Natural killer cell (primary cell): ENCODE measurements at regions not wholly inside any gene's neighbourhood (a gene's known extent, or its start where the extent isn't known, plus 50 kb on each side); places are given as distances from the start of the nearest gene placed in this dataset.

Source experiments
- ATAC-seq, 3 donors: fragments of 150-1000 bp in 2 of 3; fragments of 200-7000 bp in 1 of 3; cut with Tn5 transposase; 1 replicate in 1 of 3; 2 replicates in 2 of 3; pipeline ENCODE4 v1.10.0; 2021; ENCODE audit warnings: mild to moderate bottlenecking in 2 of 3, moderate library complexity in 2 of 3
- DNase-seq, 2 donors: peaks; one replicate each; pipeline versions ENCODE4 v3.0.0 to v3.0.0-alpha.2; 2013 to 2021; ENCODE audit warnings: mixed read lengths in 1 of 2
- H3K27ac ChIP-seq: one replicate; pipeline ENCODE4 v1.5.1; 2013; ENCODE audit warnings: mild to moderate bottlenecking, low read length
- H3K27me3 ChIP-seq: one replicate; pipeline ENCODE4 v1.6.1; 2013; ENCODE audit warnings: low read length; ENCODE audit not compliant: control insufficient read depth, insufficient read depth
- H3K36me3 ChIP-seq: one replicate; pipeline ENCODE4 v1.6.1; 2013; ENCODE audit warnings: low read length; ENCODE audit not compliant: control insufficient read depth, insufficient read depth
- H3K4me1 ChIP-seq: one replicate; pipeline ENCODE4 v1.6.1; 2013; ENCODE audit warnings: low read length; ENCODE audit not compliant: control insufficient read depth, insufficient read depth
- H3K4me3 ChIP-seq: one replicate; pipeline ENCODE4 v1.5.1; 2013; ENCODE audit warnings: low read length
- H3K9me3 ChIP-seq: one replicate; pipeline ENCODE4 v1.6.1; 2013; ENCODE audit warnings: low read length; ENCODE audit not compliant: control insufficient read depth, insufficient read depth
- H3K27ac Mint-ChIP-seq, 2 donors: one replicate each; pipeline ENCODE4 v1.8.0; 2022; ENCODE audit warnings: mild to moderate bottlenecking in 2 of 2, mixed read lengths in 2 of 2, moderate library complexity in 1 of 2
- H3K27me3 Mint-ChIP-seq, 2 donors: one replicate each; pipeline ENCODE4 v1.8.0; 2022; ENCODE audit warnings: low read depth in 2 of 2, mixed read lengths in 2 of 2
- H3K36me3 Mint-ChIP-seq: one replicate; pipeline ENCODE4 v1.8.0; 2022; ENCODE audit warnings: mixed read lengths
- H3K4me1 Mint-ChIP-seq, 2 donors: one replicate each; pipeline ENCODE4 v1.8.0; 2022; ENCODE audit warnings: mixed read lengths in 2 of 2
- H3K4me3 Mint-ChIP-seq: one replicate; pipeline ENCODE4 v1.8.0; 2022; ENCODE audit warnings: mild to moderate bottlenecking, moderate library complexity, mixed read lengths
- H3K9me3 Mint-ChIP-seq, 2 donors: one replicate each; pipeline ENCODE4 v1.8.0; 2022; ENCODE audit warnings: mixed read lengths in 2 of 2
- WGBS: methylation state at CpG from one replicate; pipeline ENCODE4 v1.1.7; 2013; ENCODE audit warnings: missing lambda C conversion rate; ENCODE audit not compliant: insufficient coverage; 5-methylcytosine and 5-hydroxymethylcytosine counted together
- intact Hi-C: fragments of 100-400 bp; cut with micrococcal nuclease; formaldehyde crosslinking; loops from one replicate; pipeline ENCODE4 v1.14.2; 2022
- TF ChIP-seq, protein P1 (sequence below): fragments of 200-600 bp; IDR thresholded peaks from one replicate; pipeline ENCODE4 v1.8.0; 2022; ENCODE audit warnings: antibody characterized with exemption

DNA sequence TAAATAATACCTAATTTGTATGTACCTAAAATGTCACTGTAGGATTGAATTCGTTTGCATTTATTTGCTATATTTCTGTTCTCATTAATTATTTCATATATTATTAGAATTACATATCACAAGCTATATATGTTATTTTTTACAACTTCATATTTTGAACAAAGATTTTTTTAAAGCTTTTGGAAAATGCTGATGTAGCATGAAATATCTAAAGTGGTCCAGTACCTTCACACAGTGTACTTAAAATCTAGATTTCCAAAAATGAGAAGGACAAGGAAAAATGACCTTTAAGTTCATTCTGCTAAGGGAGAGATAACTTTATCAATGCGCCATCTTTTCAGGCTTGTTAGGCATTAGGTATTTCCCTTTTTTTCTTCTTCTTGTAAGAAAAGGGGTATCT lies 71.8 kb downstream of the LARP7 start:
- Histone ChIP-seq H3K27me3 (peaks cover 37% of the 10 kb centered on the region), H3K27ac (no peak overlapping the region), H3K4me3 (no peak overlapping the region), H3K4me1 (peaks cover 13% of the 10 kb centered on the region), H3K36me3 (no peaks in the 10 kb centered on the region), H3K9me3 (no peaks in the 10 kb centered on the region)
- Mint-ChIP-seq H3K9me3 (no peaks in the 10 kb centered on the region), H3K27ac (no peak overlapping the region), H3K36me3 (no peaks in the 10 kb centered on the region), H3K27me3 (peaks cover 24 to 31% of the 10 kb centered on the region in 2 donors), H3K4me3 (no peak overlapping the region), H3K4me1 (peaks cover 15% of the 10 kb centered on the region in 2 donors)
- ATAC-seq (no peak), DNase-seq (no peak)
- WGBS: 86% methylated on average over 1 of the region's 2 CpGs
- intact Hi-C loops: no loop called here
- TF ChIP-seq, protein P1, sequence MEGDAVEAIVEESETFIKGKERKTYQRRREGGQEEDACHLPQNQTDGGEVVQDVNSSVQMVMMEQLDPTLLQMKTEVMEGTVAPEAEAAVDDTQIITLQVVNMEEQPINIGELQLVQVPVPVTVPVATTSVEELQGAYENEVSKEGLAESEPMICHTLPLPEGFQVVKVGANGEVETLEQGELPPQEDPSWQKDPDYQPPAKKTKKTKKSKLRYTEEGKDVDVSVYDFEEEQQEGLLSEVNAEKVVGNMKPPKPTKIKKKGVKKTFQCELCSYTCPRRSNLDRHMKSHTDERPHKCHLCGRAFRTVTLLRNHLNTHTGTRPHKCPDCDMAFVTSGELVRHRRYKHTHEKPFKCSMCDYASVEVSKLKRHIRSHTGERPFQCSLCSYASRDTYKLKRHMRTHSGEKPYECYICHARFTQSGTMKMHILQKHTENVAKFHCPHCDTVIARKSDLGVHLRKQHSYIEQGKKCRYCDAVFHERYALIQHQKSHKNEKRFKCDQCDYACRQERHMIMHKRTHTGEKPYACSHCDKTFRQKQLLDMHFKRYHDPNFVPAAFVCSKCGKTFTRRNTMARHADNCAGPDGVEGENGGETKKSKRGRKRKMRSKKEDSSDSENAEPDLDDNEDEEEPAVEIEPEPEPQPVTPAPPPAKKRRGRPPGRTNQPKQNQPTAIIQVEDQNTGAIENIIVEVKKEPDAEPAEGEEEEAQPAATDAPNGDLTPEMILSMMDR: no peak

DNA sequence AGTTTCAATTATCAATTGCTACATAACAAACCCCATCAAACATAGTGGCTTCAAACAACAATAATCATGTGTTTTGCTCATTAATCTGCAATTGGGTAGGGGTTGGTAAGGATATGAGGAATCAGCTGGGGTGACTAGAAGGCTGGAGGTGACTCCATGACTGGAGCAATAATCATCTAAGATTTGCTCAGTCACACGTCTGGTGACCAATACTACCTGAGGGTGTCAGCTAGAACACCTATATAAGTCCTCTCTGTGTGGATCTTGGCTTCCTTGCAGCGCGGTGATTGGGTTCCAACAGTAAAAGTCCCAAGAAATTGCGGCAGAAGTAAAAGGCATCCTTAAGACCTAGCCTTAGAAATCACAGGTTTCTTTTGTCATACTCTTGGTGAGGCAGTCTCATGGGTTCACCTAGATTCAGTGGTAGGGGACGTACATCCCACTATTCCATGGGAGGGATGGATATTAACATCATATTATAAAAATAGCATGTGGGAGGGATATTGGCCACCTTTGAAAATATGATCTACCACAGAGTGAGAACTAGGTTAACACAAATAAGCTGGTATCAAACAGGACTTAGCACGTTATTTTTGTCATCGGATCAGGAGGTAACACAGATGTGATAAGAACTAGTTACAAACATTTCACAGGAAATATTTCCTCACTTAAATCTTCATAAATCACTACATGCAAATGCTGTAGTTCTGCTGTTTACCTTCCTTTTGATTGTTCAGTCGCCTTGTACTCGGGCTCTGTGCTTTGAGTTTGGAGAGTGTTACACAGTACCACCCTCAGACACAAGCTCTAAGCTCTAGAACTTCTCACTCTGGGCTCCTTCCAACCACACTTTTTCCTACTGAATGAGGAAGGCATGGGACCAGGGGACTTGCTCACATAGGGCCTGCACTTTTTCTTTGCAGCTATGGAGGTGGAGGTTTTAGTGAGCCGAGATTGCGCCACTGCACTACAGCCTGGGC lies 78.3 kb downstream of the LARP7 start:
- H3K4me3 Mint-ChIP-seq: no peak overlapping the region
- no peaks in the 10 kb centered on the region for H3K36me3 ChIP-seq
- no peaks in the 10 kb centered on the region for H3K9me3 Mint-ChIP-seq
- H3K4me1 ChIP-seq: no peaks in the 10 kb centered on the region
- no peak overlapping the region for H3K4me3 ChIP-seq
- no peak overlapping the region for H3K27ac Mint-ChIP-seq
- no peaks in the 10 kb centered on the region for H3K4me1 Mint-ChIP-seq
- intact Hi-C loops: no loop called here
- TF ChIP-seq, protein P1: no peak
- H3K9me3 ChIP-seq: no peaks in the 10 kb centered on the region
- no peak overlapping the region for H3K27ac ChIP-seq
- ATAC-seq: no peak
- 84% methylated on average over 7 of the region's 11 CpGs for WGBS
- no peaks in the 10 kb centered on the region for H3K27me3 ChIP-seq
- DNase-seq: no peak
- H3K27me3 Mint-ChIP-seq: peaks cover 7 to 9% of the 10 kb centered on the region in 2 donors
- no peaks in the 10 kb centered on the region for H3K36me3 Mint-ChIP-seq

DNA sequence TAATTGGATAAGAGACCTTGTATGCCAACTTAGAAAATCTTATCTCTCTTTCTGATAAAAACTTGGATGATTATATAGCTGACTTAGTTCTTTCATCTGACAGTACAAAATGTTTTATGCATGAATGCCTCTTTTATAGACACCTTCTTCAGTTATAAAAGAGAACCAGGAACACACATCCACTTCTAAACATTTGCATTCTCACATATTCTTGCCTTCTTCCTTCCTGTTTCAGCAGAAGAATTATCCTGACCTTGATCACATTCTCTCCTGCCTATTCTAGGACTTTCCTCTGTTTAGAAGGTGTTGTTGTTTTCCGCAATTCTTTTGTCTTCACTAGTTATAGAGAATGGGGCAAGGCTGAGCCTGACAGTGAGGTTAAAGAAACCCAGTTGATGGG lies 80.9 kb downstream of the LARP7 start:
- H3K27ac Mint-ChIP-seq: no peak overlapping the region
- no peaks in the 10 kb centered on the region for H3K9me3 Mint-ChIP-seq
- Histone ChIP-seq H3K27ac (no peak overlapping the region), H3K9me3 (no peaks in the 10 kb centered on the region), H3K4me3 (no peak overlapping the region), H3K4me1 (no peaks in the 10 kb centered on the region), H3K36me3 (no peaks in the 10 kb centered on the region), H3K27me3 (no peaks in the 10 kb centered on the region)
- TF ChIP-seq, protein P1: no peak
- H3K27me3 Mint-ChIP-seq: peaks cover 13 to 27% of the 10 kb centered on the region in 2 donors
- DNase-seq: no peak
- no peaks in the 10 kb centered on the region for H3K4me1 Mint-ChIP-seq
- intact Hi-C loops: no loop called here
- no peak overlapping the region for H3K4me3 Mint-ChIP-seq
- ATAC-seq: no peak
- WGBS: 88% methylated on average over 1 of the region's 1 CpG
- H3K36me3 Mint-ChIP-seq: no peaks in the 10 kb centered on the region
